ENCODE measurements at regions not wholly inside any gene's neighbourhood (a gene's known extent, or its start where the extent isn't known, plus 50 kb on each side); places are given as distances from the start of the nearest gene placed in this dataset.
"Not testable (repeated sequence)": the region's sequence is repeated elsewhere in the genome, so short reads cannot be mapped to it uniquely, and the experiment has no call there.

DNA sequence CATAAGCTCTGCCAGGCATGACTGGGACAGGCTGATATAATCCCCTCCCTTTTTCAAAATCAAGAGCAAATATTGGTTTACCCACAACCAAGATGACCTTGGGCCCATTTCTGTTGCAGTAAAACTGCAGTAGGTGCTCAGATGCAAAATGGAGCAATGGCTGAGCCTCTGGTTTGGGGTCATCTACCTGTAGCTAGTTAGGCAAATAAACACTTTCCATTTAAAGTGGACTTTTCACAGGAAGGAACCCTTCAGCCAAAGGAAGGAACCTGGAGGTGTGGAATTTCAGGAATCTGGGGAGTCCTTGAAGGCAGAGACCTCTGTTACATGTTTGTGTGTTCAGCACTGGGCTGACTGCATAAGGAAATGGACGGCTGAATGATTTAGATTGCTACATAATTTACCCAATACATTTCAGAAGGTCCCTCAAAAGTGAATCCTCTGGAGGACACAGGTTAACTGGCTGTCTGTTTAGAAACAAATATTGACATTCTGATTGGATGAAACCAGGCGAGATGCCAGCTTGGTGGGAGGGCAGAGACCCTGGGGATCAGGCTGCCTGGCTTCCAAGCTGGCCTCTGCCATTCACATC lies 170.1 kb upstream of the ZNF618 start:
- no peak for DNase-seq

DNA sequence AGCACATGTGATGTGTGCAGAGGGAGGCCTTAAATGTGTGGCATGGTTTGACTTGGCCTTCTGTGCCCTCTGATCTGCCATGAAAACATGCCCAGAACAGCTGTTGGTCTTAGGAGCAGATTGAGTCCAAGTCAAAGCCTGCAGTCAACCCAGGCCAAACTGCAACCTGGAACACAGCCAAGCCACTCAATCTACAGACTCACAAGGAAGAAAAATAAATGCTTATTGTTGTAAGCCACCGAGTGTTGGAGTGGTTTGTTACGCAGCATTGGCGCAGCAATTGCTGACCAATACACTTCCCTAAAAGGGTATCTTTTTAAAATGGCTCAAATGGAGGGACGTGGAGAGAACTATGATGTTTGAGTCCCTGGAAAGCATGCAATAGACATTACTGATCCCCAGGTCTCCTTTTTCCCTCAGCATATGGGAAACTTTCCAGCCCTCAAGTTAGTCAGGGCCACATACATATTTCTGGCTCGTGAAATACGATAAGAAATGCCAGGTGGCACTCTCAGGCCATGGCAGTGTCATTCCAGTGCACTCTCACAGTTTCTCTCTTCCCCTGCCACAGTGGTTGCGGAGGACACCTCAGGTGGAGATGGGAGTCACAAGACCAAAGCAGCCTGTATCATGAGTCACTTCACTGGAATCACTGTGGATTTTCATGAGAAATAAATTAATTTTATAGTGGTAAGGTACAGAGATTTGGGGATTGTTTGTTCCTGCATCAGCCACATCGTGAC lies 168.0 kb upstream of the ZNF618 start:
- no peak for DNase-seq

DNA sequence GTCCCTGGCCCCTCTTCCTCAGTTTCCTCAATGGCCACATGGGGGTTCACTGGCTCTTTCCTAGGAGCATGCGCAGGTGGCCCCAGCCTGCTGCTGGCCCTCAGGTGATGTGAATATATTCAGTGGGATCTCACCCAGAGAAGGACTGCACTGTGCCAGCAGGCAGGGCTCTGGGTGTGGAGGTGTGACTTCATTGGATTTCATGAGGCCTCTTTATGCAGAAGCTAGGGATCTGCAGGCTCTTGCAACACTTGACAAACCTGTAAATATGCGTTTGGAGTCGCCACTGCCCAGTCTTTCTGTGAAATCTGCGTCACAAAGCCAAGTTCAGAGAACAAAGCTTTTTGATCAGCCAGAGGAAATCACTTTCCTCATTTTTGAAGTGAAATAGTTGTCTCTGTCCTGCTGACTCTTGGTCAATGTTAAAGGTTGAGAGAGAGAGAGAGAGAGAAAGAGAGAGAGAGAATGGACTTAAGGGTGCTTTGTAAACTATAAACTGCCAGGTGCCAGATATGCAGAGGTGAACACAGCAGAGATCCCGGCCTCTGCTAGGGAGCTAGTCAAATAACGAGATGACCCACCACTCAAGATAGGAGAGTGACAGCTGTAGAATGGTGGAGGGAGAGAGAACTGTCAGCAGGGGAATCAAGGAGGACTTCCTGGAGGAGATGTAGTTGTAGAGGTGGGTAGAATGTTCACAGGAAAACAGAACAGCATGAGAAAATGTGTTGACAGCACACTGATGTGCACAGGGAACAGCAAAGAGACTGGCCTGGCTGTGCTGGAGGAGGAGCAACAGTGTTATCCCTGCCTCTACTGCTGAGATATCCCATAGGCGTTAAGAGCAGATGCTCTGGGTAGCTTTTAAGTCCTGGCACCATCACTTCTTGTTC lies 167.0 kb upstream of the ZNF618 start:
- no peak for DNase-seq

DNA sequence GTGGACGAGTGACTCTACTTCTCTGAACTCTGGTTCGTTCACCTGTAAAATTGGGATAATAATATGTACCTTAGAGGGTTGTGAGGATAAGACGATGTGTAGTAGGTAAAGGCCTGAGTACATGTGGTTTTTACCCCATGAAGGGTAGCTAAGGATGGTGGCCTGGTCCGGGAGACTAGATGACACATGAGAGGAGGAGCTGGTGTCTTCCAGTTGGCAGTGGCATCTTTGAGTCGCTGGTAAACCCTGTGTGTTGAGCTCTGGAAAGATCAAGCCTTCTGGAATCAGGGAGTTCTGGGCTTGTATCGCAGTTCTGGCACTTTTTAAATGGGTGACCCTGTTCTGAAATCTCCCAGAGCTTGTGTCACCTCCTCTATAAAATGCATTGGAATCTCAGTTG lies 166.4 kb upstream of the ZNF618 start:
- DNase-seq = no peak

DNA sequence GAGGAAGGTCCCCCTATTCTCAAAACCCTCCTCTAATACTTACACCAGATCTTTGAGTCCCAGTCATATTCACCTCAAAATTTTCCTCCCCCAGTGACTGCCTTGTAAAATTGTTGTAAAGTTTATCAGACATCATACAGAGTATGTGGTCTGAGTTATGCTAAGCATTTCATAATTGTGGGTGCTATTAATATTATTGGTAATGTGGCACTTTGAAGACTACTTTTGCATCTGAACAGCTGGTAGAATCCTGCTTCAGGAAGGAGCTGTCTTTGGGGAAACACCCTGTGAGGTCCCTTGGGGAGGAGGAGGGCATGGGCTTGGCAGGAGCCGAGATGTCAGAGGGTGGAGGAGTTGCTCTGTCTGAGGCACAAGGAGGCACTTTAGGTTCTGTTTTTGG lies 164.9 kb upstream of the ZNF618 start:
- no peak for DNase-seq

DNA sequence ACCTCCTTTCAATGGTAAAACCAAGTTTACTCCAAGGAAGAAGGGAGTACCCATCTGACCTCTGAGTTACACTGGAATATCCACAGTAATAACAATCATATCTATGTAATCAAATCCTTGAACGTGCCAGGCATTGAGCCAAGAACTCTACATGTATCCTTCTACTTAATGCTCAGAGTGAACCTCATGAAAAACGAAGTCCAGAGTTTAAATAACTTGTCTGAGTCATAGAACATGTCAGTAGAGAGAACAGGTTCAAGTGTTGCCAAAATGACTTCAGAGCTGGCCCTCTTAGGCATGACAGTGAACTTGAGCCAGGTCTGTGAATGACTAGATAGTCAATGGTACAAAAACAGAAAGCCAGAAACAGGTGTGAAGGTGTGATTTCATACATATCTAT lies 164.1 kb upstream of the ZNF618 start:
- no peak for DNase-seq

DNA sequence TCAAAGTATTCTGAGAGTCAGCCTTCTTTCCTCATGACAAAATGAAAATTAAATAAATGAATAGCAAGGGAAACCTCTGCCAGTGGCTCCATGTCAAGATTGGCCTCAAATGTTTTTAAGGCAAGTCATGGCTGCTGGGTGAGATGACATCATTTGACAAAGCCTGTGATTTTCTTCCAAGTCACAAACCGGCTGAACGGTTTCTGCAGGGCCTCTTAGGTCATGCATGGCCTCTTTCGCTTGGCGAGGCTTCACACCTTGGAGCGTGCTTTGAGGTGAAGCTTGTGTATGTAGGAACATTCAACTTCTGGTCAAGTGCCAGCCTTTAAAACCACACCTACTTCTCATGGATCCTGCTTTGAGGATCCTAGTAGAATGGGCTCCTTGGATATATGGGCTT lies 161.0 kb upstream of the ZNF618 start:
- DNase-seq = no peak

DNA sequence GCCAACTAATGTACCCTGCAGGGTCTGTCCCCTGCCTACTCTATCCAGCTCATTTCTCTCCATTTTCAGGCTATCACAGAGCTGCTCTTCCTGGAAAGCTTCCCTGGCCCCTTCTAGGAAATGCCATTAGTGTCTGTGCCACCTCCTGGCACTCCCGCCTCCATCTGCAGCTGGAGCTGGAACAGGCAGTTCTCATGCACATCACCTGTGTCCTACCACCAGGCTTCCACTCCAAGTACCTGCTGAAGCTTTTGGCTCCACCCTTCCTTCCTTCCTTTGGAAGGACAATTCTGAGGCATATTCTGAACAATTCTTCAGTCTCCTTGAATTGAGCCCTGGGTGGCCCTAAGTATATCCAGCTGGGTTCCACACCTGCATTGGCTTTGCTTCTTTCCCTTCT lies 156.2 kb upstream of the ZNF618 start:
- no peak for DNase-seq

DNA sequence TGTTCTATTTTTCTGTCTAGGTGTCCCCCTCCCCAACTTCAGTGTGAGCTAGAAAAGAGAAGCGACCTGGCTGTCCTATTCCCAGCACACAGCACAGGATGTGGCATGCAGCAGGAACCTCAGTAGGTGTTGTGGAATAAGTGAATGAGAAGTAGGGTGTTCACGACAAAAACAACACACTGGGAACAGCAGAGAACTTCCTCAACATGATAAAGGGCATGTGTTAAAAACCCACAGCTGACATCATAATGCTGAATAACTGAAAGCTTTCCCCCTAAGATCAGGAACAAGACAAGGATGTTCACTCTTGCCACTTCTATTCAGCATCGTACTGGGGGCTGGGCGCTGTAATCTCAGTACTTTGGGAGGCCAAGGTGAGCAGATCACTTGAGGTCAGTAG lies 155.6 kb upstream of the ZNF618 start:
- no peak for DNase-seq

DNA sequence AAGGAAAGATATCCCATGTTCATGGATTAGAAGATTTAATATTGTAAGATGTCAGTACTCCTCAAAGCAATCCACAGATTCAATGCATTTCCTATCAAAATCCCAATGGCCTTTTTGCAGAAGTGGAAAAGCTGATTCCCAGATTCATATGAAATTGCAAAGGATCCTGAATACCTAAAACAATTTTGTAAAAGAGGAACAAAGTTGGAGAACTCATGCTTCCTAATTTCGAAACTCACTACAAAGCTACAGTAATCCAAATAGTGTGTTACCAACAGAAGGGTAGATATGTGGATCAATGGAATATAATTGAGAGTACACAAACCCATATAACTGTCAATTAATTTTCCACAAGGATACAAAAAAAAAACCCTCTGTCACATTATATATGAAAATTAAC lies 154.3 kb upstream of the ZNF618 start:
- DNase-seq = no peak

DNA sequence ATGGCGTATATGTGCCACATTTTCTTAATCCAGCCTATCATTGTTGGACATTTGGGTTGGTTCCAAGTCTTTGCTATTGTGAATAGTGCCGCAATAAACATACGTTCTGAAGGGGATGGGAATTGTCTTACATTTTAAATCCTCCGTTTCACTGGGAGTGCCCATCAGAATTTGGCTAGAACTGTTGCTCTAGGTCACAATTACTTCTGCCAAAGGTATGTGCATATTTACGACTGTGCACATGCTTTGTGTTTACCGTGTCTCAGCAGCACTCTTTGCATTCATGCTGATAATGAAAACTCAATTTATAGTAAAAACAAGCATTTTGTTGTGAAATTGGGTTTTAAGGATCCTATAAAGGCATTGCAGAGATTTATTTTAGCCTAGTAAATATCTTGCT lies 151.9 kb upstream of the ZNF618 start:
- no peak for DNase-seq

DNA sequence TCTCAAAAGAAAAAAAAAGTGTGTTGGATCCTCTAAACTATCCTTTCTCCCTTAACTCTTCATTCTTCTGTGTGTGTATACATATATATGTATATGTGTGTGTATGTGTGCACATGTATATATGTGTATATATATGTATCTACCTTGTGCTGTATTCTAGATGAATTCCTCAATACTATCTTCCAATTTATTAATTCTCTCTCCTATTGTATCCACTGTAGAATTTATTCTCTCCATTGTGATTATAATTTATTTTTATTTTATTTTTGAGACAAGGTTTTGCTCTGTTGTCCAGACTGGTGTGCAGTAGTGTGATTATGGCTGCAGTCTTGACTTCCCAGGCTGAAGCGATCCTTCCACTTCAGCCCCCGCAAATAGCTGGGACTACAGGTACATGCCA lies 147.1 kb upstream of the ZNF618 start:
- DNase-seq = no peak

DNA sequence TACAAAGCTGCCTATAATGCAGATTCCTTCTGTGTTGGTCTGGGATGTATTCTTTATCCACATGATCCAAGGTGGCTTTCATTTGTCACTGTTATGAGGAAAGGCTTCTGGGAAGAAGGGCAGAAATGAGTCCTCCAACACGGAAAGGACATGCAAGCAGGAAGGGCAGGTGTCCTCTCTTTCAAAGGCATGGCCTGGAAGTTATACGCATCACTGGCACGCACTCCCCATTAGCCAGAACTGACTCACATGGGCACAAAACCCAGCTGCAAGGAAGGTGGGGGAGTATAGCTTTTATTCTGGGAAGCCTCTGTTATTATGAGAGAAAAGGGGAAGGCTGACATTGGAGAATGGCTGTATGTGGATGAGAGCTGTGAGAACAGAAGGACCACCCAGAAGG lies 141.3 kb upstream of the ZNF618 start:
- DNase-seq = no peak

DNA sequence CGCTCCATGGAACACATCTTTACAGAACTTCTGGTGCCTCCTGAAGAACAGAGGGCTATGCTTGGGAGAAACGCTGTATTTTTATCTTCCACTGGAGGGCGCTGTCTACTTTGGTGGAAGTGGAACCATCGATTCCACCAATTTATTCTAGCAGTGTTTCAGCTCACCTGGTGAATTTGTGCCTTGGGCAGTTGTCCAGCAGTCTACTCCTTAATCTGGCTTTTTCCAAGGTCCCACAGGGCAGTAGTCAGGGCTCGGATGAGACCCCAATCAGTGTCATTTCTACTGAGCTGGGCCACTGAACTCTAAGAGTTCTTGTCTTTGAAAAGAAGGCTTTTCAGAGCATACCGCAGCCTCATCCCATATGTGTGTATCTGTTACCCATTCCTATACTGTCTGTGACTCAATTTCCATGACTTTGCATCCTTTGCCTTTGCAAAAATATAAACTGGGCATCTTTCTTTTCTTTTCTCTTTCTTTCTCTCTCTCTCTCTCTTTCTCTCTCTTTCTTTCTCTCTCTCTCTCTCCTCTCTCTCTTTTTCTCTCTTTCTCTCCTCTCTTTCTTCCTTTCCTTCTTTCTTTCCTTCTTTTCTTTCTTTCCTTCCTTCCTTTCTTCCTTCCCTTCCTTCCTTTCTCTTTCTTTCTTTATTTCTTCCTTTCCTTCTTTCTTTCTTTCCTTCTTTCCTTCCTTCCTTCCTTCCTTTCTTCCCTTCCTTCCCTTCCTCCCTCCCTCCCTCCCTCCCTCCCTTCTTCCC lies 138.4 kb upstream of the ZNF618 start:
- DNase-seq = peak; percentile 27

DNA sequence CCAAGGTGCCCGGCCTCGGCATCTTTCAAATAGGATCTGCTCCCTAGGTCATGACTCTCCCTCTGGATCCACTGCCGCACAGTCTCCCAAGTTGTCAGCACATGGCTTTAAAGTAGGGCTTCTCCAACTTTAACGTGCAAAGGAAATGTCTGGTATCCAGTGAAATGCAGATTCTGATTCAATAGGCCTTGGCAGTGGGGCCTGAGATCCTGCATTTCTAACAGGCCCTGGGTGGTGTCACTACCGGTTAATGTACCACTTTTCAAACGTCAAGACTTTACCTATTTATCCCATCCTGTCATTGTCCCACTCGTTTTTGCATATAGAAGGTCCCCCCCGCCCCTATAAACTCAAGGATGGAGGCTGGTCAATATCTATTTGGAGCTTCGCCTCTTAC lies 137.6 kb upstream of the ZNF618 start:
- DNase-seq = no peak

DNA sequence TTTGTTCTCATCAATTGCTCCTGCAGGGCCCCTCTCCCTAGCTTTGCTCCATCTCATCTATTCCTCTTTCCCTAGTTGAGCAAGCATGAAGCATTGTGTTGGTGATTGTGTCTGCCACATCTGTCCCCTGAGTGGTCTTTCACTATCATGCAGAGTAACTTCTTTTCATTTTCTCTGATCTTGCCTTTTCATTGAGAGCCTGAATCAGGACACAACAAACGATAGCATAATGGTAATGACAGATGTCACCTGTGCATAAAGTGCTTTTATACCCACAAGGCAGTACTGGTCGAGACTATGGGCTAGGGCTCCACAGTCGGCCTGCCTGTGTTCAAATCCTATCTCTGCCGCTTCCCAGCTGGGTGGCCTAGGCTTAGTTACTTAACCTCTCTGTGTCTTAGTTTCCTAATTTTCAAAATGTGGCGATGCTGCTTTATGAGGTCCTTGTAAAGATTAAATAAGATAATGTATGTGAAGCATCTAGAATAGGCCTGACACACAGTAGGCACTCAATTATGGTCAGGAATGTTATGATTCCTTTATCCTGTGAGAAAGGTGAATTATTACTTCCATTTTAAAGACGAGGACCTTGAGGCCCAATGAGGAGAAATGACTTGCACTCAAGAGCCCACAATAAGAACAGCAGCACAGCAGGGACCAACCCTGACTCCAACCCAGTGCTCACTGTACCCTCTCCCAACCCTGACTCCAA lies 137.1 kb upstream of the ZNF618 start:
- peak; percentile 1 for DNase-seq

DNA sequence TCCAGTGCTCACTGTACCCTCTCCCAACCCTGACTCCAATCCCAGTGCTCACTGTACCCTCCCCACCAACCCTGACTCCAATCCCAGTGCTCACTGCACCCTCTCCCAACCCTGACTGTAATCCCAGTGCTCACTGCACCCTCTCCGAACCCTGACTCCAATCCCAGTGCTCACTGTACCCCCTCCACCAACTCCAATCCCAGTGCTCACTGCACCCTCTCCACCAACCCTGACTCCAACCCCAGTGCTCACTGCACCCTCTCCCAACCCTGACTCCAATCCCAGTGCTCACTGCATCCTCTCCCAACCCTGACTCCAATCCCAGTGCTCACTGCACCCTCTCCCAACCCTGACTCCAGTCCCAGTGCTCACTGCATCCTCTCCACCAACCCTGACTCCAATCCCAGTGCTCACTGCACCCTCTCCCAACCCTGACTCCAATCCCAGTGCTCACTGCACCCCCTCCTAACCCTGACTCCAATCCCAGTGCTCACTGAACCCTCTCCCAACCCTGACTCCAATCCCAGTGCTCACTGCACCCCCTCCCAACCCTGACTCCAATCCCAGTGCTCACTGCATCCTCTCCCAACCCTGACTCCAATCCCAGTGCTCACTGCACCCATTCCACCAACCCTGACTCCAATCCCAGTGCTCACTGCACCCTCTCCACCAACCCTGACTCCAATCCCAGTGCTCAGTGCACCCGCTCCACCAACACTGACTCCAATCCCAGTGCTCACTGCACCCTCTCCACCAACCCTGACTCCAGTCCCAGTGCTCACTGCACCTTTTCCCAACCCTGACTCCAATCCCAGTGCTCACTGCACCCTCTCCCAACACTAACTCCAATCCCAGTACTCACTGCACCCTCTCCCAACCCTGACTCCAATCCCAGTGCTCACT lies 136.3 kb upstream of the ZNF618 start:
- DNase-seq = not testable (repeated sequence)

DNA sequence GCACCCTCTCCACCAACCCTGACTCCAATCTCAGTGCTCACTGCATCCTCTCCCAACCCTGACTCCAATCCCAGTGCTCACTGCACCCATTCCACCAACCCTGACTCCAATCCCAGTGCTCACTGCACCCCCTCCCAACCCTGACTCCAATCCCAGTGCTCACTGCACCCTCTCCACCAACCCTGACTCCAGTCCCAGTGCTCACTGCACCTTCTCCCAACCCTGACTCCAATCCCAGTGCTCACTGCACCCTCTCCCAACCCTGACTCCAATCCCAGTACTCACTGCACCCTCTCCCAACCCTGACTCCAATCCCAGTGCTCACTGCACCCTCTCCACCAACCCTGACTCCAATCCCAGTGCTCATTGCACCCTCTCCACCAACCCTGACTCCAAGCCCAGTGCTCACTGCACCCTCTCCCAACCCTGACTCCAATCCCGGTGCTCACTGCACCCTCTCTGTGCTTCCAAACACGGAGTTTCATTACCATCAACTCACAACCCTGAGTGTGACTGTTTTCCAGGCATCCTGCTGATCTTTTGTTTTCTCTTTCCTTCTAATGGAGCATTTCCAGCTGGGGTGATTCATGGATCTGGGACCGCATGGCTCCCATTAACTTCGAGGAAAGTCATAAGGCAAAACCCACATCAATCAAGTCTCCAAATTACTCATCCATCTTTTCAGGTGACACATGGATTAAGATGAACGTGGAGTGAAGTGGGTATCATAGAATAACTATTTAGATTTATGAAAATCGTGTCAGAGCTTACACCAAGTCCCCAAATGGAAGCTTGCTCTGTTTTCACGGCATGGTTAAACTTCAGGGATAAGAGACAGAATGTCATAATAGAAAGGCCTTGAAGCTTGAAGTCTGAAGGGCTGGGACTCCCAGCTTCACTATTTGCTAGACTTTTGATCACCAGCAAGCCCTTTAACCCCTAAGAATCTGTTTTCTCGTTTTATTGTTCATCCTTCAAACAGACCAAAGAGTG lies 135.3 kb upstream of the ZNF618 start:
- not testable (repeated sequence) for DNase-seq

DNA sequence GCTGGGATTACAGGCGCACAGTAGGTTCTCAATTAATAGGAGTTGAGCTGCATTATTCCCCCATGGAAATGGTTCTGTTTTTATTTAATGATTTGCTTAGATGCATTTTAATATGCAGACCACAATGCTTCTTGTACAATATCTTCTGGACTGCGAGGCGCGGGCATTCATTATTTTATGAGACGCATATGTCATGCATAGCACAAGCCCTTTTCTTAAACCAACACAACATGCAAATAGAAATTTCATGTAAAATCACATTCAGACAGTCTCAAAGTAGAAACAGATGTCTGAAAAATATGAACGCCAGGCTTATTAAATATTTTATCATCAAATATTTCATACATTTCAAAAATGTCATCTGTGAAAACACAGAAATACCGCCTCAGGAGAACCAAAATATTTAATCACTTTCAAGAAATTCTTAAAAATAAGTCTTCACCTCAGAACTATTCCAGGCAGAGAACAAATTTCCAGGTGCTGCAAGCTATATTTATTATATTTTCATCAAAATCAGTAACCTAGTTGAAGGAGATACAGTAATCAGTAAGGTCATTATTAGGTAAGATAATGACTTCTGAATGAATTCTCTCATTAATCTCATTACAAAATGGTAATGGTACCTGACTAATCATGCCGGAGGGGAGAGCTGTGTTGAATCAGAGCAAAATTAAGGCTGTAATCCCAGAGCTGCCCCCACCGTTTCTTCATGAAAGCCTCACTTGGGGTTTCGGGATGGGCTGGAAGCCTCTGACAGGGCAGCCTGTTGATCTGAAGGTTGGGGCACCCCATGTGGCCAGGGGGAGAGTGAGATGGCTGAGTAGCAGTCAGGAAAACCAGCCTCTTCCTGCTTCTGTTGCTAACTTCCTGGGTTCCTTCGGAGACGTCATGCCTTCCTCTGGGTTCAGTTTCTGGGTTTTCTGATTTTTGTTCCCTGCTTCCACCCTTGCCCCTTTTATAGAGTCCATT lies 133.9 kb upstream of the ZNF618 start:
- no peak for DNase-seq

All from NCI-H1436 (cell line).